ENCODE measurements at regions not wholly inside any gene's neighbourhood (a gene's known extent, or its start where the extent isn't known, plus 50 kb on each side); places are given as distances from the start of the nearest gene placed in this dataset.

GRCh38 chr10:131766096-131766495 lies 134.7 kb upstream of the PPP2R2D start:
- in situ Hi-C loops (cut with HindIII; ENCODE audit: low sequenced_read_pairs), result no loop called here

DNA sequence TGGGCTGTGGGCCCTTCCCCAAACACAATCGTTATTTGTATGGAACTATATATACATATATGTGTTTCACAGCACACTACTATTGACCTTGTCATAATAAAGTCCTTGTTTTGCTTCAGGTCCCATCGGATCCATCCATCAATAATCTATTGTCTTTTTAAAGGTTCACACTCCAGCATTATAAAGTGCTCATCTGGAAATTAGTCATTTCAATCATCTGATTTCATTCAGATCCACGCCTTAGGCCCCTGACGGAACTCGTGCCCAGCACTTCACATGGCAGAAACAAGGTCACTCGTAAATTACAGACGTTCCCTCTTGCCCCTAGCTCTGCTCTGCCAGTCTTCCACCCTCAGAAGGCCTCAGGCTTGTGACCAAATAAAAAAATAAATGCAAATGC lies 133.1 kb upstream of the PPP2R2D start:
- in situ Hi-C loops (cut with HindIII; ENCODE audit: low sequenced_read_pairs), result no loop called here

- in situ Hi-C loops (cut with HindIII; ENCODE audit: low sequenced_read_pairs), result no loop called here
These were observed 131.0 kb upstream of the PPP2R2D start for GRCh38 chr10:131769571-131770410.

- in situ Hi-C loops (cut with HindIII; ENCODE audit: low sequenced_read_pairs), result no loop called here
These were observed 129.7 kb upstream of the PPP2R2D start for GRCh38 chr10:131770946-131771633.

GRCh38 chr10:131771634-131772358 lies 129.0 kb upstream of the PPP2R2D start:
- in situ Hi-C loops (cut with HindIII; ENCODE audit: low sequenced_read_pairs), result no loop called here

- in situ Hi-C loops (cut with HindIII; ENCODE audit: low sequenced_read_pairs), result no loop called here
These were observed 128.4 kb upstream of the PPP2R2D start for GRCh38 chr10:131772441-131772840.

DNA sequence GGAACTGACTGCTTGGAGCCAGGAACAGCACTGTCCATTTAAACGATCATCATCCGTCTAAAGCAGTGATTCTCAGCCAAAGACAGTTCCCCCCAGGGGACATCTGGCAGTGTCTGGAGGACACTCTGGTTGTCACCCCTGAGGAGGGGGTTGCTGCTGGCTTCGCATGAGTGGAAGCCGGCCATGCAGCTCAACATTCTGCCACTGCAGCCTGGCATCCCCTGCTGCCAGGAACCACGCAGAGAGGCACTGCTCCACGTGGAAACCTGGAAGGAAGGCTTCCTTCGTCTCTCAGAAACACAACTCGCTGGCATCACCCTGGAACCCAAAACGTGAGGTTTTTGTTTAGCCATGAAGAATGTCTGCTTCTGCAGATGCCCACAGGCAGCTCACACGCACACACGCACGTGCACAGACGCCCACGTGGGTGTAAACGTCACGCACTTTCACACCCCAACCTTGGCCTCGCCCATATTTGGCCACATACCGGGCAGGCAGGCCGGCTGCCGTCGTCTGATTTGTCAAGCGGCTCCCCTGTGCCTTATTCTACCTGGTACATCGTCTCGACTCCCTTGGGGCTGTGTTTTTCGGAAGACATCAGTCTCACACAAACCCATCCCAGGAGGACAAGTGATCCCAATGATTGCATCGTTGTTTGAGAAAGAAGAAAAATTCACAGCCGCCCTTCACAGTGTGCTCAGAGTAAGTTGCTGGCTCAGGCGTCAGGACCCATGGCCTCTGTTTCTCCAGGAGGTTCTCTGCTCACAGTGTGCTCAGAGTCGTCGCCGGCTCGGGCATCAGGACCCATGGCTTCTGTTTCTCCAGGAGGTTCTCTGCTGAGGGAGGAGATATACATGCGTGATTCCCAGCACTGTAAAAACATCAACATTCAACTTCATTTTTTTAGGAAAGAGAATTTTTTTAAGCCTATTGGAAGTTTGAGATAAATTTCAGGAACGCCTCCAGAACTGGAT lies 127.2 kb upstream of the PPP2R2D start:
- in situ Hi-C loops (cut with HindIII; ENCODE audit: low sequenced_read_pairs), result no loop called here

DNA sequence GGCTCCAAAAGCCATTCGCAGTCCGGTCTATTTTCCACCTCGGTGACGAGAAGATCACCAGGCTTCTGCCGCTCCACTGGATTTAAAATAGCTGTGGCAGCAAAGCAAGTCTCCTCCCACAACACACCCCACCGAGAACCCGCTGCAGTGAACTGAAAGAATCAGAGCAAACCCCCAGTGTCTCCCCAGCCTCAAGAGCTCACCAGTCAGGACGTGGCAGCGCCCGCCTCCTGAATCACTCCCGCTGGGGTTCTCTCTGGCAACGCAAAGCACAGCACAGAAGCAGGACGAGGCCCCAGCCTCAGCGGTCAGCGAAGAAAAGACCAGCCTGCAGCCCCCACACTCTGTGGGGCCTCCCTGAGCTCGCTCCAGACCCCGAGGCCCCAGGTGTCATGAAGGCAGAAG lies 126.1 kb upstream of the PPP2R2D start:
- in situ Hi-C loops (cut with HindIII; ENCODE audit: low sequenced_read_pairs), result no loop called here

- in situ Hi-C loops (cut with HindIII; ENCODE audit: low sequenced_read_pairs), result no loop called here
These were observed 125.4 kb upstream of the PPP2R2D start for GRCh38 chr10:131775433-131775832.

DNA sequence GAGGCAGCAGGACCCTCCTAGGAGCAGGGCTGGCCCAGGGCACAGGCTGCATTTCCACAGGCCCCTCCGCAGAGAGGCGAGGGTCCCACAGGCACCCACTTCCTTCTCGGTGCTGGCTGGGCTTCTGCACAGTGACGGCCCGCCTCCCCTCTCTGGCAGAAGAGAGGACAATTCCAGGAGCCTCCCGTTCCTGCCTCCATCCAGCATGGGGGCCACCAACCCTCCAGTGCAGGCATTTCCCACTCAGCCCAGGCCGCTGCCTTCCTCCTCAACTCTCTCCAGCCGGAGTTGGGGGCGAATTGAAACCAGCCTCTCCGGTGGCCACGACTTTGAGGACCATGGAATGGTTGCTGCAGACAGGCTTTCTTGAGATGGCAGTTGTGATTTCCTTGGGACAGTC lies 125.0 kb upstream of the PPP2R2D start:
- in situ Hi-C loops (cut with HindIII; ENCODE audit: low sequenced_read_pairs), result no loop called here

DNA sequence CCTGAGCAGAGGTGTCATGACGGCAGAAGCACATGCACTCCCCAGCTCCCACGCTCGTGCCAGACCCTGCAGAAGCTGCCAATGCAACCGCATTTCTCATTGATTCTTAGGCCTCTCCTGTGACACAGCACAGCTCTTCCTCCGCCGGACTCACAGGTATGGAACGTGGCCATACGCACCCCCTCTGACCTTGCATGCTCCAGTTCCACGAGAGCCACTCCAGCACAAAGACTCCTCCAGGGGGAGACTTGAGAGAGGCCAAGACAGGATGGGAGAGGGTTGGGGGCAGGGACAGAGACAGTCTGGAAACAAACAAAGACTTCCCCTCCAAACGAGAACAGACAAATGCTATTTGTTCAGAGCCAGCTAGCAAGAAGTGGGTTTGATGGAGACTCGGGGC lies 124.3 kb upstream of the PPP2R2D start:
- in situ Hi-C loops (cut with HindIII; ENCODE audit: low sequenced_read_pairs), result no loop called here

GRCh38 chr10:131777162-131777561 lies 123.6 kb upstream of the PPP2R2D start:
- in situ Hi-C loops (cut with HindIII; ENCODE audit: low sequenced_read_pairs), result no loop called here

DNA sequence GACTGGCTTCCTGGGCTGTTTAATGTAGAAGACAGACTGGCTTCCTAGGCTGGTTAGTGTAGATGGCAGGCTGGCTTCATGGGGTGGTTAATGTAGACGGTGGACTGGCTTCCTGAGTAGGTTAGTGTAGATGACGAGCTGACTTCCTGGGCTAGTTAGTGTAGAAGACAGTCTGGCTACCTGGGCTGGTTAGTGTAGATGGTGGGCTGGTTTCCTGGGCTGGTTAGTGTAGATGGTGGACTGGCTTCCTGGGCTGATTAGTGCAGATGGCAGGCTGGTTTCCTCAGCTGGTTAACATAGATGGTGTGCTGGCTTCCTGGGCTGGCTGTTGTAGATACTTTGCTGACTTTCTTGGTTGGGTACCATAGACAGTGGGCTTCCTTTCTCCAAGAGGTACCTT lies 122.9 kb upstream of the PPP2R2D start:
- in situ Hi-C loops (cut with HindIII; ENCODE audit: low sequenced_read_pairs), result no loop called here

DNA sequence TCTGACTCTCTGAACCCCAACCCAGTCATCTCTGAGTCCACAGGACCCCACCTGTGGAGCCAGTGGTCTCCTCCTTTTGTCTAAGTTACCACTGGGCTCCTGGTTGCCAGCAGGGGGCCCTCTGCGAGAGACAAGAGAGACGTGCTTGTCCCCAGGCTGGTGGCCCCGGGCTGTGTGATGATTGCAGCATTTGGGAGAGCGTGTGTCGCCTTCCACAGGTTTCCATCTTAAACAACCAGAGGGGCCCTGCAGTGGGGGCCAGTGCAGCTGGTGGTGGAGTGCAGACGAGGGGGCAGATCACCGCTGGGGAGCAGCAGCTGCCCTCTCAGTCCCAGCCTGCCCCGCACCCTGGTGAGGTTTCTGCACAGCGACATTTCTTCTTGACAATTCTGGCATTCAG lies 122.4 kb upstream of the PPP2R2D start:
- in situ Hi-C loops (cut with HindIII; ENCODE audit: low sequenced_read_pairs), result no loop called here

DNA sequence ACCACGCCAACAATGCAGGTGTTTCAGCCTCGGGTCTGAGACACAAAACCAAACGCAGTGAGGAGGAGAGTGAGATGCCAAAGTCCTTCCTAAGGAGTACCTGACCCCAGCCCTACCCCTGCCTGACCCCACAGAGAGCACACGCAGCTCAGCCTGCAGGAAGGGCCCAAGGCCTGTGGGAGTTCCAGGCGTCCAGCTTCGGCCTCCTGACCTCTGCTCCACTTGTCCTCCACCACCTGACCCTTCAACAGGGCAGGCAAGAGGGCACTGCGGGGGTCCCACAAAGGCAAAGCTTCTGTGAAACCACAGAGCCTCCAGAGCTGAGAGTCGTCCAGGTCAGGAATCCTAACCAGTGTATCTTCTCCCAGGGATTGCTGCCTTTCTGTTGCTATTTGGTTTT lies 122.0 kb upstream of the PPP2R2D start:
- in situ Hi-C loops (cut with HindIII; ENCODE audit: low sequenced_read_pairs), result no loop called here

DNA sequence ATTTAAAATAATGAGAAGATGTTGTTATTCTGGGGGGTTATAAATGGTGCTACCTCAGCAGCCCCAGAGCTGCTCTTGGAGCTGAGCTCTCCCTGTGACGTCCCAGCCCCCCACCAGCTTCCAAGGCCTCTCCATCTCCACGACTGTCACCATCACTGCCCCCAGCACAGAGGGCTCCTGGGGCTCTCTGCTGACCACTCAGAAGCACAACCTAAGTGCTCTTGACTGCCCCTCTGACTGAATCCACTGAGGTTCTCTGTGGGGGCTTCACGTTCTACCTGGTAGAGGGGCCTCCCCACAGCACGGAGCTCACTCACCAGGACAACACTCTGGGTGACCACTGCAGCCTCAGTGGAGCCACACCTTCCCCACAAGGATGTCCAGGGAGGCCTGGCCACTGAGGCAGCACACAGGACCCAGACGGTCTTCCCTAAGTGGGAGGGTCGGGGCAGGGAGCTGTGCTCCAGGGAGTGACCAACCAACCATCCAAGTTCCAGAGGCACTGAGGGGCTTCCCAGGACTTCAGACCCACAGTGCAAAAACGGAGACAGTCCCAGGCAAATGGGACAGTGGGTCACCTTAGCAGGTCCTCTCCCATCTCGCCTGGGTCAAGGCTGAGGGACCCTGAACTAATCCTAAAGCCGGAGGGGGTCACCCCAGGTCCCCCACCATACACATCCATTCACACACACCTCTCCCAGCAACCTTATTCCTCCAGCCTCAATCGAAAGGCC lies 121.0 kb upstream of the PPP2R2D start:
- in situ Hi-C loops (cut with HindIII; ENCODE audit: low sequenced_read_pairs), result no loop called here

- in situ Hi-C loops (cut with HindIII; ENCODE audit: low sequenced_read_pairs), result no loop called here
These were observed 119.7 kb upstream of the PPP2R2D start for GRCh38 chr10:131781076-131781475.

DNA sequence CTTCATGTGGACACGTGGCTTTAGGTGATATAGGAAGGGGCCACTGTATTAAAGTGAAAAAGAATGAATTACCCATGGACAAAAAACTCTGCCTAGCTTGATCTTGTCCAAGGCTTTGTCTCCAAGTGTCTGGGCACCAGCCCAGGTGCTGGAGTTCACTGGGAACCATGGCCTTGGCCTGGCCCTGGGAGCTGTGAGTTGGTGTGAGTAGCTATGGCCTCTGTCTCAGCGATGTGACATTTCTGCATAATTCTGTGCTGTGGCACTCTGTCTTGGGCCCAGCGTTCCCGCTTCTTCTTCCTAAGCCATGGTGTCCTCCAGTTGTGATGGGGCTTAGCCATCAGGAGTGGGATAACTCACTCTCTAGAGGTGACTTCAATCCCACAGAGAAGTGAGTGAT lies 119.0 kb upstream of the PPP2R2D start:
- in situ Hi-C loops (cut with HindIII; ENCODE audit: low sequenced_read_pairs), result no loop called here

GRCh38 chr10:131784363-131785120 lies 116.3 kb upstream of the PPP2R2D start:
- in situ Hi-C loops (cut with HindIII; ENCODE audit: low sequenced_read_pairs), result loop anchor here (5.0 kb wide), 1 partner anchor 43 kb away; no protein-coding TSS in a partner anchor
